ENCODE measurements at regions not wholly inside any gene's neighbourhood (a gene's known extent, or its start where the extent isn't known, plus 50 kb on each side); places are given as distances from the start of the nearest gene placed in this dataset.

DNA sequence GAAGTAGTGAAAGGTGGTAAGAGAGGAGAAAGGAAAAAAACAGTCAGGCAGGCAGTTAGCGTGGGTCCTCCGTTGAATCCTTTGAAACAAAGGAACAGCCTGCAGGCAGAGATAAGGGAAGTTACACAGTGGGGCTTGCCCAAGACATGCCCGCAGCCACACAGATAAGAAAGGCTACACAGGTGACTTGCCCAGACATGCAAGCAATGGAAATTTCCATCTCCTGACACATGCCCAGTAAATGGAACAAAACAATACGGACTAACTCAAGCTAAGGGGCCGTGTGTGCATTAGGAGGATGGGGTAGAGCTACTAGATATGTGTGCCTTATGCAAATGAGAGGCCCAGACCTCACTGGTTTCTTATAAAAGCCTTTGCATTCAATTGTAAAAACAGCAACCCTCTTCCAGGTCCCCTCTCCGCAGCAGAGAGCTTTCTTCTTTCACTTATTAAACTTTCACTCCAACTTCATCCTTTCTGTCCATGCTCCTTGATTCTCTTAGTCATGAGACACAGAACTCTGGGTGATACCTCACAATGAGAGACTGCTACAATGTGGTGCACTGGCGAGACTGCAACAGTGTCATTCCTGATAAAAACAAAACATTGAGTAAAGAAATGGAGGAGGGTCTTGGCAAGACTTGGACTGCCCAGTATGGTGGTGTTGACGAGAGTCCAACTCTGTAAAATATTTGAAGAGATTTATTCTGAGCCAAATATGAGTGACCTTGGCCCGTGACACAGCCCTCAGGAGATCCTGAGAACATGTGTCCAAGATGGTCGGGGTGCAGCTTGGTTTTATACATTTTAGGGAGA, 997.4 kb upstream of the PRKX start:
- no peak overlapping the region for H3K4me3 ChIP-seq (ENCODE audit: low read length)
- H3K9me3 ChIP-seq (ENCODE audit: low read length): no peaks in the 10 kb centered on the region
- H3K36me3 ChIP-seq (ENCODE audit: insufficient read depth, low read length): no peaks in the 10 kb centered on the region

DNA sequence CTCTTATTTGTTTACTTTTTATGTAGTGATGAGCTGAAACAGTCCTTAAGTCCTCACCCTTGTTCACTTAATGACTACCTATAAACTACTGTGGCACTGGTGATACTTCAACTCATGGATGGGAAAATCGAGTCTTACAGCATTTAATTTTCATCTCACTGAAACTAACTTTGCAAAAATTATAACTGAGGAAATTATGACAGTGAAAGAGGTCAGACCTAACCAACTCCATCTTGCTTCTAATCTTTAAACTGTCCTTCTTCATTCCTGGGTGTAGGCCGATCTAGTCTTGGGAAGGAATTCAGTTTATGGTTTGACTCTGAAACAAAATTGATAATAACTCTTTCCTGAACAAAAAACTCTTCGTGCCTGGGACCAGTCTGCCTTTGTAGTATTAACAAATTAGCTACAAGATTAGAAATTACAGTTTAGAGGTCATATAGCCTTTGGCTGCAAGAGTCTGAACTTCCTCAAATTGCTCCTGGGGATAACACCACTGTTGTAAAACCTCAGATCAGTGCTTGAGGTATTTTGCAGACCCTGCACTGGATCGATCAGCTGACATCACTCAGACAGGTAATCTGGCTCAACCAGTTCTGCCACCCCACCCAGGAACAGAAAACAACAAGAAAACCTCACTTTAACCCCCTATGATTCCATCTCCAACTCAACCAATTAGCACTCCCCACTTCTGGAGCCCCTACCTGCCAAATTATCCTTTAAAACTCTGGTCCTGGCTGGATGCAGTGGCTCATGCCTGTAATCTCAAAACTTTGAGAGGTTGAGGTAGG, 995.7 kb upstream of the PRKX start:
- Histone ChIP-seq H3K4me1 (ENCODE audit: insufficient read depth, low read length) (peaks cover 7% of the 10 kb centered on the region), H3K9me3 (ENCODE audit: low read length) (no peaks in the 10 kb centered on the region), H3K4me3 (ENCODE audit: low read length) (no peak overlapping the region), H3K36me3 (ENCODE audit: insufficient read depth, low read length) (no peaks in the 10 kb centered on the region), H2AFZ (ENCODE audit: low read depth, low read length) (no peak overlapping the region), H3K27me3 (ENCODE audit: insufficient read depth, low read length) (no peaks in the 10 kb centered on the region)

More for the DNA sequence above, 997.4 kb upstream of the PRKX start:
- Histone ChIP-seq H2AFZ (ENCODE audit: low read depth, low read length) (no peak overlapping the region), H3K4me1 (ENCODE audit: insufficient read depth, low read length) (peaks cover 7% of the 10 kb centered on the region), H3K27me3 (ENCODE audit: insufficient read depth, low read length) (no peaks in the 10 kb centered on the region)

DNA sequence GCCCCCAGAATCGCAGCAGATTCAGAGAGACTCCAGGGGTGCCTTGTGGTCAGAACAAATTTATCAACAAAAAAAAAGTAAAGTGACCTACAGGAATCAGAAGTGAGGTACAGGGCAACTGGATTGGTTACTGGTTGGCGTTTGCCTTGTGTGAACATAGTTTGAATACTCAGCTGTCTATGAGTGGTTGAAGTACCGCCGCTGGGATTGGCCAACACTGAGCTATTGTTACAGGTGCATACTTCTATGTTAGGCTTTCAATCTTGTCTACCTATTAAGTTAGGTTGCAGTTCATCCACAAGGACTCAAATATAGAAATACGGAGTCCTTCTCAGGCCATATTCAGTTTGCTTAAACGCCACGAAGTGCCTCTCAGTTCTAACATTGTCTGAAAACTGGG, 993.5 kb upstream of the PRKX start:
- Histone ChIP-seq H3K36me3 (ENCODE audit: insufficient read depth, low read length) (no peaks in the 10 kb centered on the region), H2AFZ (ENCODE audit: low read depth, low read length) (no peak overlapping the region), H3K4me1 (ENCODE audit: insufficient read depth, low read length) (peaks cover 7% of the 10 kb centered on the region), H3K4me3 (ENCODE audit: low read length) (no peak overlapping the region), H3K9me3 (ENCODE audit: low read length) (no peaks in the 10 kb centered on the region), H3K27me3 (ENCODE audit: insufficient read depth, low read length) (no peaks in the 10 kb centered on the region)

DNA sequence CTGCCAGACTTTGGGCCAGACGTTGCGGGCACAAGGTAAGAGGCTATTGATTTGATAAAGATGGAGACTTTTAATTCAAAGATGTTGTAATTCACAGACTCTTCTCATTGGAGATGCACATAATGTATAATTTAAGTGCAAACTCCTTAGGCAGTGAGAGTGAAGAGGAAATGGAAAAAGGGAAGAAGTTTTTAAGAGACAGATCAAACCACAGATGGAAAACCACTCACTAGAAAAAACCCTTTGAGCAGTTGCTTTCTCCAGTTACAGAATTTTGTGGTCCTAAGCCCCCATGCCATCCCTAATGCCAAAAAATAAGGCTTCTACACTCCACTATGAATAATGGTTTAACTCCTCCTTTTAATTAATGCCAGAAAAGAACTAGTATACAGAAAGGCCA, 977.1 kb upstream of the PRKX start:
- Histone ChIP-seq H2AFZ (ENCODE audit: low read depth, low read length) (no peak overlapping the region), H3K27me3 (ENCODE audit: insufficient read depth, low read length) (no peaks in the 10 kb centered on the region), H3K4me3 (ENCODE audit: low read length) (no peak overlapping the region), H3K36me3 (ENCODE audit: insufficient read depth, low read length) (no peaks in the 10 kb centered on the region), H3K9me3 (ENCODE audit: low read length) (no peaks in the 10 kb centered on the region), H3K4me1 (ENCODE audit: insufficient read depth, low read length) (no peaks in the 10 kb centered on the region)

DNA sequence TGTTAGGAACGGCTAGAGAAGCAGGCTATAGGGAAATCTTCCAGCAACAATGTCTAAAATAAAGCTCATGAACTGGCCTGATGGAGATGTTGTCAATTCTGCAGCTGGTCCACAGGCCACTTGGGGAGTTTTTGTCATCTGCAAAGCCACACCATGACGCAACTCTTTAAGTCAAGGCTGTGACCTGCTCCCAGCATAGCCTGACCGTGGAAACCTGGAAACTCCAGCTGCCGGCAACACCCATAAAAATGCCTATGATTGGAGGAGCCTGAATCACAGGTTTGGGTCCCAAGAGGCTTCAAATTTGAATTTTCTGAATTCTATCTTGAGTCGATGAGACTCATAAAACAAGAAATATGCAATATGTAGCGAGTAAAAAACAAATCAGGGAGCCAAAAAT, 969.2 kb upstream of the PRKX start:
- Histone ChIP-seq H3K4me3 (ENCODE audit: low read length) (no peak overlapping the region), H2AFZ (ENCODE audit: low read depth, low read length) (no peak overlapping the region), H3K36me3 (ENCODE audit: insufficient read depth, low read length) (no peaks in the 10 kb centered on the region)

DNA sequence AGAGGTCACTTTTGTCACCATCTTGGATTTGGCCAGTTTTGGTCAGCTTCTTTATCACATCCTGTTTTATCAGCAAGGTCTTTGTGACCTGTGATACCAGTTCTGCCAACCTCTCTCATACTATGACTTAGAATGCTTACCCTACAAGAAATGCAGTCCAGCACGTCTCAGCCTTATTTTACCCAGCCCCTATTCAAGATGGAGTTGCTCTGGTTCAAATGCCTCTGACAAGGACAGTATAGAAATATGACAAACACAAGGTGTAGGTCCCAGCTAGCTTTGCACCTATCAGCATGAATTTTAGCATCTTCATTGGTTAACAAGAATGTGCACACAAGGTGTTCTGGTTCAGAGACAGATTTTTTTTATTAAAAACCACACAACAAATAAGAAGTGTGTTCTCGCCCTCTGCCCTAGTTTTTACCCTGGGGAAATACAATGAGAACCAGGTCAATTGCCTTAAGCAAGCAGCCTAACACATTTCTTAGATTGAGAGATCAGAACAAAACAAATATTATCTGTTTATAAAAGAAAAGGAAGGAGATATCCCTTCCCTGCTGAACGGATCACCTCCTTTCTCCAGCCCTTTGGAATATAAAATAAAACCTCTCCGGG, 962.3 kb upstream of the PRKX start:
- Histone ChIP-seq H3K4me3 (ENCODE audit: low read length) (no peak overlapping the region), H3K36me3 (ENCODE audit: insufficient read depth, low read length) (no peaks in the 10 kb centered on the region), H2AFZ (ENCODE audit: low read depth, low read length) (no peak overlapping the region), H3K27me3 (ENCODE audit: insufficient read depth, low read length) (no peaks in the 10 kb centered on the region), H3K4me1 (ENCODE audit: insufficient read depth, low read length) (peaks cover 19% of the 10 kb centered on the region), H3K9me3 (ENCODE audit: low read length) (no peaks in the 10 kb centered on the region)

More for the DNA sequence above, 969.2 kb upstream of the PRKX start:
- H3K9me3 ChIP-seq (ENCODE audit: low read length): no peaks in the 10 kb centered on the region
- no peaks in the 10 kb centered on the region for H3K27me3 ChIP-seq (ENCODE audit: insufficient read depth, low read length)
- no peaks in the 10 kb centered on the region for H3K4me1 ChIP-seq (ENCODE audit: insufficient read depth, low read length)

DNA sequence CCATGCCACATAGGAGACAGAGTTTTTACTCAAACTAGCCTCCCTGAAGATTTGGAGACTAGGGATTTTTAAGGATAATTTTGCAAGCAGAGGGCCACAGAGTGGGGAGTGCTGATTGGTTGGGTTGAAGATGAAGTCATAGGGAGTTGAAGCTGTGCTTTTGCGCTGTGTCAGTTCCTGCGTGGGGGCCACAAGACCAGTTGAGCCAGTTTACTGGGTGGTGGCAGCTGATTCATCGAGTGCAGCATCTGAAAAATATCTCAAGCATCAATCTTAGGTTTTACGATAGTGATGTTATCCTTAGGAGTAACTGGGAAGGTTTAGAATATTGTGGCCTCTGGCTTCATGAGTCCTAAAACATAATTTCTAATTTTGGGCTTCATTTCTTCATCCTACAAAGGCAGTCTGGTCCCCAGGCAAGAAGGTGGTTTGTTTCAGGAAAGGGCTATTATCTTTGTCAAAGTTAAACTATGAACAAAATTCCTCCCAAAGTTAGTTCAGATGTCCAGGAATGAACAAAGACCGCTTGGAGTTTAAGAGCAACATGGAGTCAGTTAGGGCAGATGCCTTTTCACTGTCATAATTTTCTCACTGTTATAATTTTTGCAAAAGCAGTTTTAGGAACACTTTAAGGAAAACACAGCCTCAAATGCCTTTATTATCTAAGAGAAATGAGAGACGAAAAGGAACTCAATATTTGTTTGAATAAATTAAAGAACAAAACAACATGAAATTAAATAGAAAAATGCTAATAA, 960.8 kb upstream of the PRKX start:
- H3K9me3 ChIP-seq (ENCODE audit: low read length): no peaks in the 10 kb centered on the region
- H3K27me3 ChIP-seq (ENCODE audit: insufficient read depth, low read length): no peaks in the 10 kb centered on the region
- H3K4me1 ChIP-seq (ENCODE audit: insufficient read depth, low read length): peaks cover 19% of the 10 kb centered on the region
- no peaks in the 10 kb centered on the region for H3K36me3 ChIP-seq (ENCODE audit: insufficient read depth, low read length)
- no peak overlapping the region for H2AFZ ChIP-seq (ENCODE audit: low read depth, low read length)
- no peak overlapping the region for H3K4me3 ChIP-seq (ENCODE audit: low read length)

DNA sequence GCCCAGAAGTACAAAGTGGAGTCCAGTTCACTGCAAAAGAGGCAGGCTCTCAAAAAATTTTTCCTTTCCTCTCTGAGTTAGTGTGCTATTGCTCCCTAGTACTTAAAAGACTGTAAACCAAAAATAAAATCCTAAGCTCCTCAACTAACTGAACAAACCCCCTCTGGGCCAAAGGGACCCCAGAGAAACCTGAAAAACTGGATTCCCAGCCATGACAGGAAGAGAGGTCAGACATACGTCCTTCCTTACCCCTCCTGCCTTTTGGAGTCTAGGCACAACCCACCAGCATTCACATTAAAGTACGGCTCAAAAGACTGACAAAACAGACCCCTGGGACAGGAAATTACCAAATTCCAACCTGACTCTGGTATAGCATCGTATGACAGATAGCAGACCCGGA, 957.9 kb upstream of the PRKX start:
- Histone ChIP-seq H3K27me3 (ENCODE audit: insufficient read depth, low read length) (no peaks in the 10 kb centered on the region), H3K9me3 (ENCODE audit: low read length) (no peaks in the 10 kb centered on the region), H3K36me3 (ENCODE audit: insufficient read depth, low read length) (no peaks in the 10 kb centered on the region), H3K4me3 (ENCODE audit: low read length) (no peak overlapping the region), H3K4me1 (ENCODE audit: insufficient read depth, low read length) (peaks cover 19% of the 10 kb centered on the region), H2AFZ (ENCODE audit: low read depth, low read length) (no peak overlapping the region)

DNA sequence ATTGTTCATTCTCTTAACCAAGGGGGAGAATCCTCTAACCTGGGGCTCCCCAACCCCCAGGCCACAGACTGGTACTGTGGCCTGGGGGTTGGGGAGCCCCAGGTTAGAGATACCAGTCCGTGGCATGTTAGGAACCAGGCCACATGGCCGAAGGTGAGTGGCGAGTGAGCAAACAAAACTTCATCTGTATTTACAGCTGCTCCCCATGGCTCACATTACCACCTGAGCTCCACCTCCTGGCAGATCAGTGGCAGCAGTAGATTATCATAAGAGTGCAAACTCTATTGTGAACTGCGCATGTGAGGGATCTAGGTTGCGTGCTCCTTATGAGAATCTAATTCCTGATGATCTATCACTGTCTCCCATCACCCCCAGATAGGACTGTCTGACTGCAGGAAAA, 957.2 kb upstream of the PRKX start:
- H3K27me3 ChIP-seq (ENCODE audit: insufficient read depth, low read length): no peaks in the 10 kb centered on the region
- H3K9me3 ChIP-seq (ENCODE audit: low read length): no peaks in the 10 kb centered on the region
- H2AFZ ChIP-seq (ENCODE audit: low read depth, low read length): no peak overlapping the region
- H3K4me3 ChIP-seq (ENCODE audit: low read length): no peak overlapping the region
- H3K4me1 ChIP-seq (ENCODE audit: insufficient read depth, low read length): peaks cover 15% of the 10 kb centered on the region
- no peaks in the 10 kb centered on the region for H3K36me3 ChIP-seq (ENCODE audit: insufficient read depth, low read length)

DNA sequence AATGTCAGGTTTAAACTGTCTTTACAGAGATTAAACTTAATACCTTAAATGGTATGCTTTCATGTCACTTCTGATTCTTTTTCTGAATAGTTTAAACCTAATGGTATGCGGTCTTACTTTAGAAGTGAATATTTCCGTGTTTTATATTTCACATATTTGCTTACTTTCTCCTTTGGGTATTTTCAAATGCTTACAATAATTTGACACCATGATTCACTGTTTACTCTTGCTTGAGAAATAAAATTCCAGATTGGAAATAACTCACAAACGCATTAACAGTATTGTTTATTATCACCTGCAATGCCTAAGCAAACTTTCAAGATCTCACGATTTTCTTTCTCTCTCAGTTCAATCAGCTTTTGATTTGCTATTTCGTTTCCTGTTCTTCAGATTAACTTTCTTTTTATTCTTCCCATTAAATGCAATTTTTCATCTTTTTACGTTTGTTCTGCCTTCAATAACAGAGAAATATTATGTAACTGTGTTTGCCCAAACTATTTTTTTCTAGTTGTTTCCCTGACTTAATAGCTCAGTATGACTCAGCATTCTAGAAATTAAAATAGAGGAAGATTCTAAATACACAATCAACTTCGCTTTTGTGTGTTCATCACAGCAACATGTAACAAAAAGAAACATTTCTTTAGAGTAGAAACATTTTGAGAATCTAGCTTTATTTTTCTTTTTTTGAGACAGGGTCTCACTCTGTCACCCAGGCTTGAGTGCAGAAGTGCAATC, 955.5 kb upstream of the PRKX start:
- H2AFZ ChIP-seq (ENCODE audit: low read depth, low read length): no peak overlapping the region
- H3K9me3 ChIP-seq (ENCODE audit: low read length): no peaks in the 10 kb centered on the region
- no peaks in the 10 kb centered on the region for H3K27me3 ChIP-seq (ENCODE audit: insufficient read depth, low read length)
- no peaks in the 10 kb centered on the region for H3K36me3 ChIP-seq (ENCODE audit: insufficient read depth, low read length)
- peaks cover 10% of the 10 kb centered on the region for H3K4me1 ChIP-seq (ENCODE audit: insufficient read depth, low read length)
- H3K4me3 ChIP-seq (ENCODE audit: low read length): no peak overlapping the region

DNA sequence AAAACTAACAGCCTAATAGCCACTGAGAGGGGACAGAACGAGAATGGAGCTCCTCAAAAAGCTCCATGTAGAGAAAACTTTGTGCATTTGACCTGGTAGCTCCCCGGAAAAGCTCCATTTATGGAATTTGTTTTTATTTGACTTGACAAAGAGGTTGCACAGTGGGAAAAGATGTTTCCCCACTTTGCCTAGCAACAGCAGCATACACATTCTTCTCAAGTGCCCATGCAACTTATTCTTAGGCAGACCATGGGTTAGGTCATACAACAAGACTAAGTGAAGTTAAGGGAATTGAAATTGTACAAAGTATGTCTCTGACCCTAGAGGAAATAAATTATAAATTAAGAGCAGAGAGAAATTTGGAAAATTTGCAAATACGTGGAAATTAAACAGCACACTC, 949.6 kb upstream of the PRKX start:
- no peaks in the 10 kb centered on the region for H3K9me3 ChIP-seq (ENCODE audit: low read length)
- no peak overlapping the region for H3K4me3 ChIP-seq (ENCODE audit: low read length)
- H2AFZ ChIP-seq (ENCODE audit: low read depth, low read length): no peak overlapping the region
- no peaks in the 10 kb centered on the region for H3K36me3 ChIP-seq (ENCODE audit: insufficient read depth, low read length)
- H3K4me1 ChIP-seq (ENCODE audit: insufficient read depth, low read length): peaks cover 4% of the 10 kb centered on the region
- no peaks in the 10 kb centered on the region for H3K27me3 ChIP-seq (ENCODE audit: insufficient read depth, low read length)

DNA sequence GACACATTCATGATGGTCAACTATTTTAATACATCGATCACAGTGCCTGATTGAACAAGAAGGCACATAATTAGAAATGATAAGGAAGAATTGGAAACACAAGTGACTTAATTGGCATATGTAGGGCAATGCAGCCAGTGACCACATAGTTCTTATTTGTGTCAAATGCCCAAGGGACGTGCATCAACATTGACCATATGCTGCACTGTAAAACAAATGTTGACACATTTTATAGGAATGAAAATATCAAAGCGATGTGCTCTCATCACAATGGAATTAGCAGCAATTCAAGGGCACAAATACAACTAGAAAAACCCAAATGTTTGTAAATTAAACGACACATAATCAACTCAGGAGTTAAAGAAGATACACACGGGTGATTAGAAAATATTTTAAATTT, 948.3 kb upstream of the PRKX start:
- no peaks in the 10 kb centered on the region for H3K9me3 ChIP-seq (ENCODE audit: low read length)
- no peaks in the 10 kb centered on the region for H3K27me3 ChIP-seq (ENCODE audit: insufficient read depth, low read length)
- no peak overlapping the region for H3K4me3 ChIP-seq (ENCODE audit: low read length)
- peaks cover 4% of the 10 kb centered on the region for H3K4me1 ChIP-seq (ENCODE audit: insufficient read depth, low read length)
- H2AFZ ChIP-seq (ENCODE audit: low read depth, low read length): no peak overlapping the region
- H3K36me3 ChIP-seq (ENCODE audit: insufficient read depth, low read length): no peaks in the 10 kb centered on the region
